Gastroesophageal sphincter (tissue), 3 donors: ENCODE measurements at regions not wholly inside any gene's neighbourhood (a gene's known extent, or its start where the extent isn't known, plus 50 kb on each side); places are given as distances from the start of the nearest gene placed in this dataset.

Experiments used
- POLR2AphosphoS5 ChIP-seq: sonication (generic); formaldehyde crosslinking; IDR thresholded peaks from one replicate; pipeline ENCODE4 v1.6.1; 2017; ENCODE audit warnings: antibody characterized with exemption
- TF ChIP-seq, protein P1 (sequence below), 4 experiments: fragments of 200-600 bp in 2 of 4; fragments of 450-650 bp in 2 of 4; sonication (generic) in 1 of 4; IDR thresholded peaks; one replicate each; pipeline ENCODE4 v1.5.1; 2017 to 2019; ENCODE audit warnings: antibody characterized with exemption in 4 of 4, mild to moderate bottlenecking in 2 of 4, moderate library complexity in 2 of 4

GRCh38 chr6:143575901-143576426 is 64.4 kb upstream of the FUCA2 start:
- TF ChIP-seq, protein P1, sequence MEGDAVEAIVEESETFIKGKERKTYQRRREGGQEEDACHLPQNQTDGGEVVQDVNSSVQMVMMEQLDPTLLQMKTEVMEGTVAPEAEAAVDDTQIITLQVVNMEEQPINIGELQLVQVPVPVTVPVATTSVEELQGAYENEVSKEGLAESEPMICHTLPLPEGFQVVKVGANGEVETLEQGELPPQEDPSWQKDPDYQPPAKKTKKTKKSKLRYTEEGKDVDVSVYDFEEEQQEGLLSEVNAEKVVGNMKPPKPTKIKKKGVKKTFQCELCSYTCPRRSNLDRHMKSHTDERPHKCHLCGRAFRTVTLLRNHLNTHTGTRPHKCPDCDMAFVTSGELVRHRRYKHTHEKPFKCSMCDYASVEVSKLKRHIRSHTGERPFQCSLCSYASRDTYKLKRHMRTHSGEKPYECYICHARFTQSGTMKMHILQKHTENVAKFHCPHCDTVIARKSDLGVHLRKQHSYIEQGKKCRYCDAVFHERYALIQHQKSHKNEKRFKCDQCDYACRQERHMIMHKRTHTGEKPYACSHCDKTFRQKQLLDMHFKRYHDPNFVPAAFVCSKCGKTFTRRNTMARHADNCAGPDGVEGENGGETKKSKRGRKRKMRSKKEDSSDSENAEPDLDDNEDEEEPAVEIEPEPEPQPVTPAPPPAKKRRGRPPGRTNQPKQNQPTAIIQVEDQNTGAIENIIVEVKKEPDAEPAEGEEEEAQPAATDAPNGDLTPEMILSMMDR (IDR thresholded peaks at IDR 0.05), result no peak
- no peak for TF ChIP-seq POLR2AphosphoS5
